Prostate gland (tissue), 2 donors: ENCODE measurements at regions not wholly inside any gene's neighbourhood (a gene's known extent, or its start where the extent isn't known, plus 50 kb on each side); places are given as distances from the start of the nearest gene placed in this dataset.

Experiments used
- CTCF ChIP-seq, 4 experiments: fragments of 200-600 bp in 2 of 4; fragments of 450-650 bp in 2 of 4; sonication (generic) in 2 of 4; IDR thresholded peaks; 1 replicate in 3 of 4; 2 replicates in 1 of 4; pipeline ENCODE4 v1.5.1; 2016 to 2019; ENCODE audit warnings: antibody characterized with exemption in 4 of 4, mild to moderate bottlenecking in 2 of 4, moderate library complexity in 2 of 4
- POLR2A ChIP-seq: fragments of 450-650 bp; IDR thresholded peaks from one replicate; pipeline ENCODE4 v1.6.1; 2016; ENCODE audit warnings: antibody characterized with exemption, mild to moderate bottlenecking
- POLR2AphosphoS5 ChIP-seq: sonication (generic); formaldehyde crosslinking; IDR thresholded peaks from one replicate; pipeline ENCODE4 v1.6.1; 2017; ENCODE audit warnings: antibody characterized with exemption

DNA sequence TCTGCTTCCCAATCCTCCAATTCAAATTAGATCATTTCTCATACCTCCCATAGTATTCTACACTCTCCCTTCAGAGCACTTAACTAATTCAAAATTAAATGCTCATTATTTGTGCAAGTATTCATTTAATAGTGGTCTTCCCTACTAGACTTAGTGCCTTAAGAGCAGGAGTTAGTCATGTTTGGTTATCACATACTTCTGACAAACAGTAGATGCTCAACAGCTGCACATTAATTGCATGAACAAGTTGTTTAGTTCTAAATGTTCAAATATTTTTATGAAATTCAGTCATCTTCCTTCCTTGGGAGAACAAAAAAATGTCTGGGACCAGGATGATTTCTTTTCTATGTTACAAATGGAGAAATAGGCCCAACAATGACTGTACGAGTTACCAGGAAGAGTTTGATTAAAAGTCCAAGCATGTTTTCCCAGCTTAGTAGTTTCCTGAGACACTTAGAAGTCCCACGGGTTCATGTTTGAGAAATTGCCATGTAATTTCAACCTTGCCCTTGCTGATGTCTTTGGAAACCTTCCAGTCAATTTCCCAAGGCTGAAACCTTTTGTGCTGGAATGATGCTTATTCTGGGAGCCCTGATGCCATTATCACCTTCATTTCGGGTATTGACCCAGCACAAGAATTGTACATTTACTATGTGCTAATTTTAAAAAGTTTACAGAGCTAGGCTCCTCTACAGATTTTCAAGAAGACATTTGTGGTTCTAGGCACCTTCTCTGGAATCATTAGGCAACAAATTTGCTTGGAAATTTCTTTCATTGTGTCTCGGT, 437.9 kb upstream of the PLXNA2 start:
- no peak for TF ChIP-seq CTCF (IDR thresholded peaks at IDR 0.05)
- no peak for TF ChIP-seq POLR2A
- no peak for TF ChIP-seq POLR2AphosphoS5
